Heart left ventricle (tissue), 16 donors: ENCODE measurements at regions not wholly inside any gene's neighbourhood (a gene's known extent, or its start where the extent isn't known, plus 50 kb on each side); places are given as distances from the start of the nearest gene placed in this dataset.

Experiments used
- ATAC-seq, 4 donors: fragments of 200-7000 bp; cut with Tn5 transposase; one replicate each; pipeline ENCODE4 v1.9.1; 2020 to 2022; ENCODE audit warnings: moderate library complexity in 4 of 4, mild to moderate bottlenecking in 3 of 4, moderate number of reproducible peaks in 1 of 4
- DNase-seq, 5 donors: peaks; one replicate each; pipeline ENCODE4 v3.0.0-alpha.2; 2020
- H3K27ac ChIP-seq, 12 donors: fragments of 200-600 bp; sonication (generic) in 4 of 12; one replicate each; pipeline versions ENCODE4 v1.5.0 to v1.8.0; 2016 to 2022; ENCODE audit warnings: mild to moderate bottlenecking in 2 of 12
- H3K27me3 ChIP-seq, 9 donors: fragments of 200-600 bp; sonication (generic) in 2 of 9; one replicate each; pipeline versions ENCODE4 v1.5.1 to v1.8.0; 2016 to 2022; ENCODE audit warnings: mild to moderate bottlenecking in 3 of 9
- H3K36me3 ChIP-seq, 9 donors: fragments of 200-600 bp; sonication (generic) in 2 of 9; one replicate each; pipeline versions ENCODE4 v1.5.0 to v1.8.0; 2018 to 2022; ENCODE audit warnings: mild to moderate bottlenecking in 2 of 9
- H3K4me1 ChIP-seq, 12 donors: fragments of 200-600 bp; sonication (generic) in 4 of 12; one replicate each; pipeline versions ENCODE4 v1.5.0 to v1.8.0; 2016 to 2022; ENCODE audit warnings: mild to moderate bottlenecking in 3 of 12
- H3K4me3 ChIP-seq, 12 donors: fragments of 200-600 bp; sonication (generic) in 4 of 12; one replicate each; pipeline versions ENCODE4 v1.5.0 to v1.8.0; 2017 to 2022; ENCODE audit warnings: mild to moderate bottlenecking in 9 of 12, moderate library complexity in 4 of 12
- H3K9me3 ChIP-seq, 12 donors: fragments of 200-600 bp; sonication (generic) in 4 of 12; one replicate each; pipeline versions ENCODE4 v1.5.0 to v1.8.0; 2016 to 2022; ENCODE audit warnings: mild to moderate bottlenecking in 1 of 12
- POLR2A ChIP-seq, 2 donors: fragments of 450-650 bp; IDR thresholded peaks; one replicate each; pipeline ENCODE4 v1.6.1; 2017; ENCODE audit warnings: antibody characterized with exemption in 2 of 2, mild to moderate bottlenecking in 2 of 2, moderate library complexity in 2 of 2
- WGBS, 4 donors: extraction: QIAGEN DNeasy Blood & Tissue Kit in 2 of 4; methylation state at CpG; one replicate each; pipeline versions ENCODE4 v1.1.5 to v1.1.7; 2013 to 2018; 5-methylcytosine and 5-hydroxymethylcytosine counted together
- intact Hi-C, 10 donors: fragments of 100-400 bp; cut with DNase I; formaldehyde crosslinking; loops; one replicate each; pipeline versions ENCODE4 v1.11.1 to v1.14.2; 2022
- TF ChIP-seq, protein P1 (sequence below), 12 donors: fragments of 200-600 bp; sonication (generic) in 4 of 12; IDR thresholded peaks; one replicate each; pipeline versions ENCODE4 v1.5.0 to v1.8.0; 2018 to 2022; ENCODE audit warnings: antibody characterized with exemption in 12 of 12, mild to moderate bottlenecking in 5 of 12
- donor health status: ischemic (EF 13 %, LVEDD 7.1; RV severe dilation, severe dysfunction).
- donor health status: healthy with polysubstance abuse.
- donor health status: DM: no; HTN: yes; CAD: no.
- donor health status: DM: no; HTN: no; CAD: no.
- donor health status: ischemic (EF 25% LVEDD 6.9; RV normal size, moderate dysfunction).
- donor health status: ischemic (EF 25% LVEDD 5.7; RV mildly dilated, moderate dysfunction).
- donor health status: healthy.
- donor health status: DM: yes; HTN: yes; CAD: no.
- donor health status: ischemic (EF 35%, LVEDD 5.7; RV mildly dilated, moderate dysfunction).
- donor health status: nonischemic (EF 11% LVEDD 7.7; RV severe dilation, severe dysfunction).
- donor health status: DM: yes; HTN: yes; CAD: no.
- donor health status: PGD.
- donor health status: ischemic (EF 29% LVEDD 5.4; RV normal size, mild dysfunction).
- donor health status: nonischemic (EF 23%, LVEDD 6.1; RV moderate dilation, normal function).

DNA sequence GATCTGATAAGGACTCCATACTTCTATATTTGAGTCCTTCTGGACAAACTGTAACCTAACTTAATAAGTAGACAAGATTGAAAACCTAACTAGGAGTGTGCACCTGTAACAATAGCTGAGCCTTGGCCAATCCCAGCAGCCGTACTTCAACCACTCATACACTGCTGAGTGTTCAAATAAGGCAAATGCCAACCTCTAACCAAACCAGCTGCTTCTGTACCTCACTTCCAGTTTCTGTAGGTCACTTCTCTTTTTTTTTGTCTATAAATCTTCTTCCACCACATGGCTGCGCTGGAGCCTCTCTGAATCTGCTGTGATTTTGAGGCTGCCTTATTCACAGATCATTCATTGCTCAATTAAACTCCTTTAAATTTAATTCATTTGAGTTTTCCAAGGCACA is 753.2 kb downstream of the DNAJB9 start:
- ATAC-seq: no peak
- H3K9me3 ChIP-seq: peaks cover 0 to 2% (median 0%) of the 10 kb centered on the region in 12 donors
- intact Hi-C loops: no loop called here
- H3K27ac ChIP-seq: no peak overlapping the region
- no peaks in the 10 kb centered on the region for H3K36me3 ChIP-seq
- DNase-seq: no peak
- no peak for TF ChIP-seq POLR2A (IDR thresholded peaks at IDR 0.05)
- TF ChIP-seq, protein P1, sequence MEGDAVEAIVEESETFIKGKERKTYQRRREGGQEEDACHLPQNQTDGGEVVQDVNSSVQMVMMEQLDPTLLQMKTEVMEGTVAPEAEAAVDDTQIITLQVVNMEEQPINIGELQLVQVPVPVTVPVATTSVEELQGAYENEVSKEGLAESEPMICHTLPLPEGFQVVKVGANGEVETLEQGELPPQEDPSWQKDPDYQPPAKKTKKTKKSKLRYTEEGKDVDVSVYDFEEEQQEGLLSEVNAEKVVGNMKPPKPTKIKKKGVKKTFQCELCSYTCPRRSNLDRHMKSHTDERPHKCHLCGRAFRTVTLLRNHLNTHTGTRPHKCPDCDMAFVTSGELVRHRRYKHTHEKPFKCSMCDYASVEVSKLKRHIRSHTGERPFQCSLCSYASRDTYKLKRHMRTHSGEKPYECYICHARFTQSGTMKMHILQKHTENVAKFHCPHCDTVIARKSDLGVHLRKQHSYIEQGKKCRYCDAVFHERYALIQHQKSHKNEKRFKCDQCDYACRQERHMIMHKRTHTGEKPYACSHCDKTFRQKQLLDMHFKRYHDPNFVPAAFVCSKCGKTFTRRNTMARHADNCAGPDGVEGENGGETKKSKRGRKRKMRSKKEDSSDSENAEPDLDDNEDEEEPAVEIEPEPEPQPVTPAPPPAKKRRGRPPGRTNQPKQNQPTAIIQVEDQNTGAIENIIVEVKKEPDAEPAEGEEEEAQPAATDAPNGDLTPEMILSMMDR (IDR thresholded peaks at IDR 0.05): no peak
- H3K4me3 ChIP-seq: no peak overlapping the region
- no peaks in the 10 kb centered on the region for H3K4me1 ChIP-seq
- H3K27me3 ChIP-seq: no peaks in the 10 kb centered on the region
- 72 to 81% (median 77%) methylated on average over 2 of the region's 2 CpGs for WGBS, 4 donors

- Histone ChIP-seq H3K9me3 (peaks cover 0 to 7% (median 0%) of the 10 kb centered on the region in 12 donors), H3K27me3 (no peaks in the 10 kb centered on the region), H3K4me1 (no peaks in the 10 kb centered on the region), H3K36me3 (no peaks in the 10 kb centered on the region), H3K4me3 (no peak overlapping the region), H3K27ac (no peak overlapping the region)
- ATAC-seq (no peak), DNase-seq (no peak)
- intact Hi-C loops: no loop called here
- TF ChIP-seq, protein P1 (IDR thresholded peaks at IDR 0.05): no peak
- TF ChIP-seq POLR2A (IDR thresholded peaks at IDR 0.05): no peak
- 86 to 90% (median 88%) methylated on average over 4 of the region's 4 CpGs for WGBS, 4 donors
Observed at GRCh38 chr7:109331423-109331822, 761.7 kb downstream of the DNAJB9 start.

GRCh38 chr7:109335951-109336350 is 766.3 kb downstream of the DNAJB9 start:
- Histone ChIP-seq H3K27ac (no peak overlapping the region), H3K27me3 (no peaks in the 10 kb centered on the region), H3K4me3 (no peak overlapping the region), H3K4me1 (no peaks in the 10 kb centered on the region), H3K9me3 (no peaks in the 10 kb centered on the region), H3K36me3 (no peaks in the 10 kb centered on the region)
- intact Hi-C loops: no loop called here
- 89 to 95% (median 93%) methylated on average over 3 of the region's 3 CpGs for whole genome bisulfite sequencing, 4 donors
- ATAC-seq (no peak), DNase-seq (no peak)
- TF ChIP-seq POLR2A (IDR thresholded peaks at IDR 0.05): no peak
- TF ChIP-seq, protein P1 (IDR thresholded peaks at IDR 0.05): no peak

GRCh38 chr7:109336531-109336930 is 766.9 kb downstream of the DNAJB9 start:
- no peak overlapping the region for H3K4me3 ChIP-seq
- H3K27me3 ChIP-seq: no peaks in the 10 kb centered on the region
- intact Hi-C loops: no loop called here
- no peak overlapping the region for H3K27ac ChIP-seq
- H3K4me1 ChIP-seq: no peaks in the 10 kb centered on the region
- TF ChIP-seq POLR2A (IDR thresholded peaks at IDR 0.05): no peak
- TF ChIP-seq, protein P1 (IDR thresholded peaks at IDR 0.05): no peak
- H3K9me3 ChIP-seq: no peaks in the 10 kb centered on the region
- no peaks in the 10 kb centered on the region for H3K36me3 ChIP-seq
- ATAC-seq (no peak), DNase-seq (no peak)
